RWPE1 (cell line): ENCODE measurements at regions not wholly inside any gene's neighbourhood (a gene's known extent, or its start where the extent isn't known, plus 50 kb on each side); places are given as distances from the start of the nearest gene placed in this dataset.
"Not testable (repeated sequence)": the region's sequence is repeated elsewhere in the genome, so short reads cannot be mapped to it uniquely, and the experiment has no call there.

ENCODE experiments used
- CTCF ChIA-PET: fragments of 350-600 bp; sonication (Branson Sonifier 250); formaldehyde crosslinking; extraction: SDS; loops from one replicate; lab custom pipeline; 2021; lab: Yijun Ruan, JAX
- POLR2A ChIA-PET: fragments of 400-600 bp; formaldehyde crosslinking; extraction: SDS; loops from one replicate; lab custom pipeline; 2020; ENCODE audit warnings: antibody characterized with exemption; ENCODE audit not compliant: low non-redundant PET; lab: Yijun Ruan, JAX
- DNase-seq: peaks from one replicate; pipeline ENCODE4 v3.0.0; 2012; ENCODE audit warnings: low spot score
- H3K27ac ChIP-seq: fragments of 450-650 bp; 2 replicates; pipeline ENCODE4 v1.5.1; 2017
- TF ChIP-seq, protein P1 (sequence below): fragments of 450-650 bp; conservative IDR thresholded peaks from 2 replicates; pipeline ENCODE4 v1.5.1; 2017; ENCODE audit warnings: low read depth, mild to moderate bottlenecking

GRCh38 chr9:81824802-81825730, 103.2 kb upstream of the SPATA31D4 start:
- TF ChIP-seq, protein P1, sequence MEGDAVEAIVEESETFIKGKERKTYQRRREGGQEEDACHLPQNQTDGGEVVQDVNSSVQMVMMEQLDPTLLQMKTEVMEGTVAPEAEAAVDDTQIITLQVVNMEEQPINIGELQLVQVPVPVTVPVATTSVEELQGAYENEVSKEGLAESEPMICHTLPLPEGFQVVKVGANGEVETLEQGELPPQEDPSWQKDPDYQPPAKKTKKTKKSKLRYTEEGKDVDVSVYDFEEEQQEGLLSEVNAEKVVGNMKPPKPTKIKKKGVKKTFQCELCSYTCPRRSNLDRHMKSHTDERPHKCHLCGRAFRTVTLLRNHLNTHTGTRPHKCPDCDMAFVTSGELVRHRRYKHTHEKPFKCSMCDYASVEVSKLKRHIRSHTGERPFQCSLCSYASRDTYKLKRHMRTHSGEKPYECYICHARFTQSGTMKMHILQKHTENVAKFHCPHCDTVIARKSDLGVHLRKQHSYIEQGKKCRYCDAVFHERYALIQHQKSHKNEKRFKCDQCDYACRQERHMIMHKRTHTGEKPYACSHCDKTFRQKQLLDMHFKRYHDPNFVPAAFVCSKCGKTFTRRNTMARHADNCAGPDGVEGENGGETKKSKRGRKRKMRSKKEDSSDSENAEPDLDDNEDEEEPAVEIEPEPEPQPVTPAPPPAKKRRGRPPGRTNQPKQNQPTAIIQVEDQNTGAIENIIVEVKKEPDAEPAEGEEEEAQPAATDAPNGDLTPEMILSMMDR = no peak
- peak; percentile 80 for DNase-seq
- POLR2A ChIA-PET = no interaction called here
- CTCF ChIA-PET = interaction anchor here (0.6 to 1.0 kb wide), 2 partner anchors 23 to 72 kb away, joined by 3 to 4 read pairs; no protein-coding TSS in a partner anchor
- no peak overlapping the region for H3K27ac ChIP-seq

DNA sequence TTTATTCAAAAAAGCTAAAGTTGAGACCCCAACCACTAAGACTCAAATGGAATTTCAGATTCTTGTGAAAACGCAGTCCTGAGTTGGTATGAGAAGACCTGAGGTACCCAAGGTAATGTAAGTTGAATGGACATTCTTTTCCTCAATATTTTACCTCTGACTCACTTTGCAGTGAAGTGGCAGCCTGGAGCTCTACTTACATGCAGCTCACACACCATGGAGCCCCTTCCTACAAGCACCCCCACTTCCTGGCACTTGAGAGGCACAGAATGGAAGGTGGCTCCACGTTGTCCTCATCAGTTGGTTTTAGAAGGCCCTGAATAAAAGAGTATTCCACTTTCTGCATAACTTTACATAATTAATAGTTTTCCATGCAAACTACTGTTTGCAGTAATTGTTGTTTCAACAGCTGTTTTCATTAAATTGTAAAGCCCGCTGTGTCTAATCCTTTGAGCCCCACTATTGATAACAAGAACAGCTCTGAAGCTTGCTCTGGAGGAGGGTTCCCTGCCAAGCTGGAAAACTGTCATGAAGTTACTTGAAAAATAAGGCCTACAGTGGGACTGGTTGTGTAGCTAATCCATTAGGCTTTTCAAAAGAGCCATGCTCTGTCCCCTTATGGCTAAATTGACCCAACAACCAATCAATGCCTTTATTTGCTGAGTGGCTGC, 102.2 kb upstream of the SPATA31D4 start:
- ChIA-PET POLR2A (no interaction called here), CTCF (interaction anchor here (0.6 kb wide), 2 partner anchors 98 to 375 kb away, joined by 3 to 5 read pairs; no protein-coding TSS in a partner anchor)
- no peak overlapping the region for H3K27ac ChIP-seq
- TF ChIP-seq, protein P1 = no peak
- peak; percentile 70 for DNase-seq

- CTCF ChIA-PET = interaction anchor here (0.6 kb wide), 2 partner anchors 98 to 375 kb away, joined by 3 to 5 read pairs; no protein-coding TSS in a partner anchor
- POLR2A ChIA-PET = no interaction called here
- H3K27ac ChIP-seq = no peak overlapping the region
- no peak for DNase-seq
- TF ChIP-seq, protein P1 = no peak
These were observed 101.7 kb upstream of the SPATA31D4 start for GRCh38 chr9:81826517-81826906.

DNA sequence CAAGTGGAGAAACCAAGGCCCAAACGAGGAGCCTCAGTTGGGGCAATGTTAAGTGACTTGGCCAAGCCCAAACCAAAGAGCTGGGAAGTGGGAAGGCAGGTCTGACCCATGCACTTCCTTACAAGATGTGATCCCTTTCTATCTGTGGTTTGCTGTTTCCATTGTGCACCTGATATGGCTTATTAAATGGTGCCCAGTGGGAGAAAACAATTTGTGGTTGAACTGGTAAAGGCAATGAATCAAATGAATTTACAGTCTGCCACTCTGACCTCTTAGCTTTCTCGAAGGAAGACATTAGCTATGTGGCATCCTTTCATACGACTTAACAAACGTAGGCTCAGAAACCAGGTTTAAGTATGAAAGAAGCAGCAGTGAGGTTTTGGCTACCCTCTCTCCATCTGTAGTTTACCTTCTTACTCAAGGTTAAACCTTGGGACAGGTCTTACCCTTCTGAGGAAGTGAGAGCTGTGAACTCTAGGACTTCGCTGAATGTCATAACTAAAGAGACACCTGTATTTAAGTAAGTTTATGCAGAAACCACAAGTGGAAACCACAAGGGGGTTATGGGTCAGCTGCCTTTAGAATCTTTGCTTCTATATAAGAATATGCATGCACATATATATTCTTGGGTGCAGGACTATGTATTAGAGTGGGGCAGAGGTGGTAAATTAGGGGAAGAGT, 100.5 kb upstream of the SPATA31D4 start:
- TF ChIP-seq, protein P1 = no peak
- ChIA-PET CTCF (interaction anchor here (1.6 kb wide), 1 partner anchor 11 kb away, joined by 4 read pairs; no protein-coding TSS in a partner anchor), POLR2A (no interaction called here)
- H3K27ac ChIP-seq = no peak overlapping the region
- no peak for DNase-seq

DNA sequence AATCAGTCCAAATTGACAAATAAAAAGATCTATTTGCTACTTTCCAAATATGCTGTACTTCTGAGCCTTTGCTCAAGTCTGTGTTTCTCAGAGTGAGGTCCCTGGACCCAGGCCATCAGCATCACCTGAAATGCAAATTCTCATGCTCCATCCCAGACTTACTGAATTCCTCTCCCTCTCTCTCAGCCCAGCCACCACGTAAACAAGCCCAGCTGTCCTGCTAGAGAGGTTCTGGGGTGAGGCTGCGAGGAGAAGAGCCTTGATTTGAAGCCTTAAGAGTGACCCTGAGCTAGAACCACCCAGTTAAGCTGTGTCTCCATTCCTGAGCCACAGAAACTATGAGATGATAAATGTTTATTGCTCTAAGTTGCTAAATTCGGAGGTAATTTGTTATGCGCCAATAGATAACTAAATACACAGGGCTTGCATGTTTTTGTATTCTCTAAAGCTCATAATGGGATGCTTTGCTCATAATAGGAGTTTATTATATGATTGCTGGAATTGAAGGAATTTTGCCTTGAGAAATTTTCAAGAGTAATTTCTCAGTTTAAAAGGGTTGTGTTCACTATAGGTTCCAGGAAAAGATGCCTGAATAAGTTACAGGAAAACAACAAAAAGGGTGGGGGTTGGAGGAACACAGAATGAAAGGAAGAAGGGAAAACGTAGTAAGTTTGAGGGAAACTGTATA, 98.9 kb upstream of the SPATA31D4 start:
- H3K27ac ChIP-seq = no peak overlapping the region
- ChIA-PET POLR2A (interaction anchor here (0.5 kb wide), 1 partner anchor 32 kb away, joined by 3 read pairs; no protein-coding TSS in a partner anchor), CTCF (no interaction called here)
- no peak for DNase-seq
- TF ChIP-seq, protein P1 = no peak

DNA sequence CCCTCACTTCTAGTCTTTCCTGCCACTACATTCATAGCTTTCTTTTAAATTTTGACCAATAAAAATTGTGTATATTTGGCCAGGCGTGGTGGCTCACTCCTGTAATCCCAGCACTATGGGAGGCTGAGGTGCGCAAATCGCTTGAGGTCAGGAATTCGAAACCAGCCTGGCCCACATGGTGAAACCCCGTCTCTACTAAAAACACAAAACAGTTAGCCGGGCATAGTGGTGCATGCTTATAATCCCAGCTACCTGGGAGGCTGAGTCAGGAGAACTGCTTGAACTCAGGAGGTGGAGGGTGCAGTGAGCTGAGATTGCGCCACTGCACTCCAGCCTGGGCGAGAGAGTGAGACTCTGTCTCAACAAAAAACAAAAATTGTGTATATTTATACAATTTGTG, 97.8 kb upstream of the SPATA31D4 start:
- H3K27ac ChIP-seq, POLR2A ChIA-PET, DNase-seq: not testable (repeated sequence)
- CTCF ChIA-PET = interaction anchor here (0.6 to 0.7 kb wide), 2 partner anchors 30 to 1189 kb away, joined by 3 read pairs; no protein-coding TSS in a partner anchor
